ENCODE measurements at regions not wholly inside any gene's neighbourhood (a gene's known extent, or its start where the extent isn't known, plus 50 kb on each side); places are given as distances from the start of the nearest gene placed in this dataset.

DNA sequence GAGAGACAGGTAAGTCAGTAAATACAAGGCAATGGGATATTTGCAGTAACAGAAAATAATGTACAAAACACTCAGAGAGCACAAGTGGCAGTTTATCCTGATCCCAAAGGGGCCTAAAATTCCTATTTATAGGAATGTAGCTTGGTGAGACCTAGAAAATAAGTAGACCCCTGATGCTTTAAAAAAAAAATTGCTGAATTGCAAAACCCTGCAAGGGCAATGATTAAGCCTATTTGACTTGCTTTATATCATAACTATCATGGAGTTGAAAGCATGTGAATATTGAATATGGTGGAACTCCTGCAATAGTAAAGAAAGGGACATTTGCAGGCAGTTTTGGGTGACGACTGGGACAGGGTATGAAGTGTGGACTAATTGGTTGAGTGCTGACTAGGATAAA is 101.9 kb upstream of the C1orf21 start (continued):
- TF ChIP-seq RAD21 (IDR thresholded peaks at IDR 0.05 in 1 of 2, conservative IDR thresholded peaks at IDR 0.05 in 1 of 2; ENCODE audit: low read depth in 2 of 2, low read length in 2 of 2) (no peak), BCL11A (IDR thresholded peaks at IDR 0.05; ENCODE audit: low read depth in 2 of 2, low read length in 2 of 2) (no peak), TBP (IDR thresholded peaks at IDR 0.05; ENCODE audit: low read depth, low read length) (no peak), PHF8 (conservative IDR thresholded peaks at IDR 0.05; ENCODE audit: low read depth, low read length) (no peak), FOSL1 (IDR thresholded peaks at IDR 0.05; ENCODE audit: insufficient read depth, low read depth, low read length) (no peak), EP300 (IDR thresholded peaks at IDR 0.05; ENCODE audit: borderline replicate concordance in 1 of 2, low read depth in 2 of 2, low read length in 2 of 2) (no peak), SRF (IDR thresholded peaks at IDR 0.05; ENCODE audit: low read depth, low read length) (no peak), HDAC6 (IDR thresholded peaks at IDR 0.05; ENCODE audit: low read depth, low read length) (no peak), GABPA (IDR thresholded peaks at IDR 0.05; ENCODE audit: borderline replicate concordance, insufficient read depth, low read length) (no peak)
